HG03139 (cell line): ENCODE measurements at regions not wholly inside any gene's neighbourhood (a gene's known extent, or its start where the extent isn't known, plus 50 kb on each side); places are given as distances from the start of the nearest gene placed in this dataset.
"Not testable (repeated sequence)": the region's sequence is repeated elsewhere in the genome, so short reads cannot be mapped to it uniquely, and the experiment has no call there.

ENCODE experiments used
- ATAC-seq: cut with Tn5 transposase; IDR thresholded peaks from one replicate; pipeline ENCODE4 v1.9.1; 2021; ENCODE audit not compliant: unreplicated experiment

DNA sequence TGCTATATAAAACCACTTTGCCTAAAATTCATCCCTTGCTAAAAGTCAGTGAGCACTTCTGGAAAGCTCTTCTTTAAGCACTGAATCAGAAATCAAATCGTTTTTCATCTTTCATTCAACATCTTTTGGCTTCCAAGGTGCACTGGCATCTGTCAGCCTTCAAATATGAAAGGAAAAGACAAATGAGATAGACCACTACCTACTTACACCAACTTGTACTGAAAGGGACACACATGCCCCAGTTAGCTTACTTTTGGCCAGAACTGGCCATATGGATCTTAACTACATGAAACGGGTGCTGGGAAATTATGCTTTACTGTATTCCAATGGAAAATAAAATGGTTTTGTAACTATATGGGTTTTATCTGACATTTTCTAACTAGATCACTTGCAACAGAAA lies 332.0 kb upstream of the ARPP21 start:
- no peak for ATAC-seq

DNA sequence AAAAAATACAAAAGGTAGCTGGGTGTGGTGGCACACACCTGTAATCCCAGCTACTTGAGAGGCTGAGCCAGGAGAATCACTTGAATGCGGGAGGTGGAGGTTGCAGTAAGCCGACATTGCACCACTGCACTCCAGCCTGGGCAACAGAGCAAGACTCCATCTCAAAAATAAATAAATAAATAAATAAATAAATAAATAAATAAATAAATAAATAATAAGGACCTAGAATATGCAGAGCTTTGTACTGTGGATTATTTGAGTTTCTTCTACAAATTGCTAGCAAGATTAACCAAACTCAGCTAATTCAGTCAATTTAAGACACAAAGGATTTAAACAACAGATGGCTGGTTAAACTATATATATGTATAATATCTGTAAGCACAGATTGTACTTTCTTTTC lies 322.5 kb upstream of the ARPP21 start:
- not testable (repeated sequence) for ATAC-seq

DNA sequence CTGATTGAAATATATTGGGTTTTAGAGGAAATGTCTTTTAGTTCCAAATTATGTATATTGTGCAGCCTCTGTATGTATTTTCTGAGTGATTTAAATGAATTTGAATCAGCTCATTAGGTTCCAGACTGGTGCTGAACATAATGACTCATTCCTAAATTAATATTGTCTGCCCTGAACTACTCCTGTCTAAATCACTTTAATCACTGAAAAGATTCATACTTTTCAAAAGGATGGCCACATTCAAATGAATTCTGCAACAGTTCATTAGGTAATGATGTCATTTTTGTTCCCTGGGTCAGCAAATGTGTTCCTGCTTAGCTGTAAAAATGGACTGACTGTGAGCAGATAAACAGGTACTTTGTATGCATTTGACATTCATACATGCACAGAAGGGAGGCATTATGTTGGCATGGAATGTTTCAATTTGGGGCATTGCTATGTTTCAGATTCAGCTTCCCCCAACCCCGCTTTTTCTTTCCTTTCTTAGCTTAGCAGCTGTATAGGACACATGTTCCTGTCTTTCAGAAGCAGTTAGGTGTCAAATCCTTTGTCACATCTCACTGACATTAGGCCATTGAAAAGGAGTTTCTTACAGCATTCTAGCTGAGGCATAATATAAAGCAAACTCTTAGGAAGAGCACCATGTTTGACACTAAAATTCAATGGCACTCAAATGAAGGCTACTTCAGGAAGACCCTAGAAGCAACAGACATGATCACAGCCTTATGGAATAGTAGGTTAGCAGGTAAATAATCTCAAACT lies 318.5 kb upstream of the ARPP21 start:
- no peak for ATAC-seq

DNA sequence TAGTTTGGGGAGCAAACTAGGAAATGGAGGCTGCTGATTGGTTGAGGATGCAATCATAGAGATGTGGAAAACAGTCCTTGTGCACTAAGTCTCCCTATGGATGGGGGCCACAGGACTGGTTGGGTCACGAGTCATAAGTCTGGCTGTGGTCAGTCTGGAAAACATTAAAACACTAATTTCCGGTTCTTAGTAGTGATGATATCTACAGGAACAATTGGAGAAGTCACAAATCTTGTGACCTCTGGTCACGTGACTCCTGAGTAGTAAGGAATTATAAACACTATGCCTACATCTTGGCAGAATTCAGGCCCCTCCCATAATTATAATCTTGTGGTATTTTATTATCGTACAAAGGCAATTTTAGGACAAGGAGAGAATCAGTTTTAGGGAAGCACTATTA lies 317.3 kb upstream of the ARPP21 start:
- ATAC-seq = no peak

- no peak for ATAC-seq
These were observed 303.6 kb upstream of the ARPP21 start for GRCh38 chr3:35335703-35336102.

- no peak for ATAC-seq
These were observed 302.7 kb upstream of the ARPP21 start for GRCh38 chr3:35336601-35337000.

- no peak for ATAC-seq
These were observed 301.1 kb upstream of the ARPP21 start for GRCh38 chr3:35338186-35338585.

DNA sequence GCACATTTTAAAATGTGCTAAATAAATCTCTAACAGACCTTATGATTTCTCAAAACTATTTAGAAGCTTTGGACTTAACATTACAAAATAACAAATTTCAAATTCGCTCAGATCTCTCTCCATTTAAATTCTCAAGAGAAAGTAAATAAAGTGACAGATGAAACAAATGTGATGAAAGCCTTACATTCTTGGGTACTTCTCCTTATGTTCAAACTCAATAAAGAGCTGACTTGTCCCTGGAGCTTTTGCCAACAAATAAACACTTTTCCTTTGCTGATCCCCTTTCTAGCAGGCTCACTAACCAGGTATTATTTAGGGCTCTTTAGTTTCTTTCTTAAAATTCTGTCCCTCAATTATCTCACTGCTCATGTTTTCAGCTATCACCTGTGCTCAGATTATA lies 259.1 kb upstream of the ARPP21 start:
- no peak for ATAC-seq

DNA sequence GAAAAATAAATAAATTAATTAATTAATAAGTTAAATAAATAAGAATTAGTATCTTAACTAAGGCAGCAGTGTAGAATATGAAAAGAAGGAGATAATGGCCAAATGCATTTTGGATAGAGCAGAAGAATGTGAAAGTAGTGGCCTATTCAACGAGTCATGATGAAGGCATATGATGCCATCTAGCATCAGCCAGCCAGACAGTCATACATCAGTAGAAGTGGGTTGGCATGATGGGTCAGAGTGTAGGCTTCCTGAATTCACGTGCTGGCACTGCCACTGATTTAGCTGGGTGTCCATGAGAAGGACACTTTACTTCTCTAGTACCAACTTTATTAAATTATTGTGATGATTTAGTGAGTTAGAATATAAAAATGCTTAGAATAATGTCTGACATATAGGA lies 256.1 kb upstream of the ARPP21 start:
- no peak for ATAC-seq

DNA sequence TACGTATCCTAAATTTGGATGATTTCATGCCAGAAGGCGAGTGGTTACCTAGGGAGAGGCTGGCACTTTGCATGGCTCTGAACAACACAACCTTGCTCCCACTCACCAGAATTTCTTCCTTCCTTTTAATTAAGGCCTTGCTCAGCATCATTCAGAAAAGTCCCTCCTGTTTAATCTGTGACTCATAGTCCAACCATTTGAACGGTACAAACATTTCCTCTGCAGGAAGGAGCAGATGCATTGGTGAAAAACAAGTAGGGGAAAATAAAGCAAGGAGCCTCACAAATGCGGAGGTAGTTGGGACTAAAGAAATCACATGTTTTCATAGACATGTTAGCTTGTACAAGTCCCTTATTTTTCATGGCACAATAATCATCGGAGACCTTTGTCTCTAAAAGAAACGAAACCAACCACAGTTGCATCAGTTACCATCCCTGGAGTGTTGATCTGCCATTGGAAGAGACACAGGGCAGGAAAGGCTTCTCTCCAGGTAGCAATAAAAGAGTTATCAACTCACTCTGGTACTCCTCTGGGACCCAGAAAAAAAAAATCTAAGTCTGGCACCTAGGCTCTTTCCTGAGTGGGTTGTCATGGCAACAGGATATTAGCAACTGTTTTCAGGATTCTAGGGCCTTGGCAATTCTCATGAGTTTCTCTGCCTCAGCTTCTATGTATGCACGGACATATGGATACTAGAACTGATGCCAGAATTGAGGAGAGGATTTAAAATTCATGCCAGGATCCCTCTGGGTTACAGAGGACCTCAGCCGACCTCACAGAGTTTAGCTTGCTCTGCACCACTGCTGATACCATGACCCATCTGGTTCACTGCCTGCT lies 255.4 kb upstream of the ARPP21 start:
- no peak for ATAC-seq

- ATAC-seq = no peak
These were observed 254.1 kb upstream of the ARPP21 start for GRCh38 chr3:35385271-35385670.

GRCh38 chr3:35389907-35390306 lies 249.4 kb upstream of the ARPP21 start:
- ATAC-seq = no peak

- ATAC-seq = no peak
These were observed 247.1 kb upstream of the ARPP21 start for GRCh38 chr3:35392187-35392586.

DNA sequence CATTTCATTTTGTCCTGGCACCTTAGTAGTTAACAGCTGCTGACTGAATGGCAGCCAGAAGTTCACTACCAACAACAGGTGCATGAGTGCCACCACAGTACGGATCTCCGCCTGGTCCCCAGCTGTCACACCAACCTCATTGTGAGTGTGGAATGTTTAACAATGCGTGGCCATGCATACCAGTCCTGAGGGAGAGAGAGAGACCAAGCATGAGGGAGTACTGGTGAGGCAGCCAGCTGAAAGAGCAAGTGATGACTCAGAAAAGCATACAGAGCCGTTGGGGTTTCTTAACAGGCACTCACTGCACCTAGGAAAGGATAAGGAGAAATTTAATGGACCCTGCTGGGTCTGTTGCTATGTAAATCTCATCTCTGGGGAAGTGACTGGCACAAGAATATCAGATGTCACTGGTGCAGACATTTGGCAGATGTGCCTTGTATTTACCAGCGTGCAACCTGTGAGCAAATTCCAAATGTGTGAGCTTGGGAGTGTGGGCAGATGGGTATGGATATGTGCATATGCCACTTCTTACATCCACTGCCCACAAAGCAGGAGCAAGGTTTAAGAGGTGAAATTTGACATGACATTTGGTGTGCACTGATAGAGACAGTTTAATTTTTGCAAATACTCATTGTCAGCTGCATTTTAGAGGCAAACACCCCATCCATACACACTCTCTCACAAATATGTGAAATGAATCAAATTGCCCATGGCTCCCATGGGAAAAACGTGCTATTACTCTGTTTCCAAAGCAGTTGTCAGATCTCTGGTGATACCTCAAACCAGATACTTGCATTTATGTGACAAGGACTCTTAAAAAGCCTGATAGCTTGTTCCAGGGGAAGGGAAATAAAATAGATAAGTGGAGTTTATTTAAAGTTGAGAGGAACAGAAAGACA lies 245.2 kb upstream of the ARPP21 start:
- no peak for ATAC-seq

GRCh38 chr3:35394905-35395304 lies 244.4 kb upstream of the ARPP21 start:
- ATAC-seq = no peak

DNA sequence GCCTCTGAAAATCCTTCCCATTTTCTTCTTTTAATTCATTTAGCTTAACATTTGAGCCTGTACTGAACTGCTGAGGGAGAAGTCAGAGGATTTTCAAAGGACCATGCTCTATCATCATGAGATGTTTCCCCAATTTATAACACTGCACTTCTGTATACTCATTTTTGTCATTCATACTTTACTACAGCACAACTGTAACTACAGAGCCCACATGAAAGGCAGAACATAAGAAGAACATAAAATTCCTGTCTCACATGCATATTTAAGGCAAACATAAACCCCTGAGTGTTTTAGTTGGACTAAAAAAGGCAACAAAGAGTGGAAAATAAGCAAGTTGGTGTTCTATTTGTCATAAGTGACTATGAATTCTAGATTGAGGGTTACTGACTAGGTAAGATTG lies 237.7 kb upstream of the ARPP21 start:
- ATAC-seq = no peak

DNA sequence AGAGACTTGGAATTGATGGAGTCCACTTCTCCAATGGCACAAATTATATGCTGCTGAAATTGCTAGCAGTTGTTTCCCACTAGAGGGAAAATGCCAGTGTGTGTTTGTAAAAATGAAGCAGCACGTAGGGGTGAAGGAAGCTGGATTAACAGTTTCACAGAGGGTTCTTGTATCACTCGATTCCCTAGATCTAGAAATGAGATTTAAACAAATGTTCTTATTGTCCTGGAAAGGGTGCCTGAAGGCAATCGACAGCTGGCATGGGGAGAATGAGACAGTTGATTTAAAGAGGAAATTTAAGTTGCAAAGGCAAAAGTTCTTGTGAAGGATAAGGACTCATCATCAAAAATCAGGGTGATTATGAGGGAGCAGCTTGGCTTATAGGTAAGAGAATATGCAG lies 234.8 kb upstream of the ARPP21 start:
- no peak for ATAC-seq

DNA sequence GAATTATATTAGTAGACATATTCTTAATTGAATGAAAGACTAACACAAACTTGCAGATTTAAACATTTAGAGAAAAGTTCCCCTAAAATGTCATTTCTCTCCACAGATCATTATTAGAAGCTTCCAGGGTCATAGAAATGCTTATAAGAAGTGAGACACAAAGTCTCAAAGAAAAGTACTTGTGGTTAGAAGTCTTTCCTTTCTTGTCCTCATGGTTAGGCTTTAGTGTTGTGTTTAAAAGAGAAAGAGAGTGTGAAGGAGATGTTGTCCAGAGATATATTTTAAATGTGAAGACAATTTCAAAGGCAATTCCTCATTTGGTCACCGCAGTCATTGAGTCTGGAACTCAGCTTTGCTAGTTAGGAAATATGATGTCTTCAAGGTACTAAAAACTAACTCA lies 230.4 kb upstream of the ARPP21 start:
- no peak for ATAC-seq

DNA sequence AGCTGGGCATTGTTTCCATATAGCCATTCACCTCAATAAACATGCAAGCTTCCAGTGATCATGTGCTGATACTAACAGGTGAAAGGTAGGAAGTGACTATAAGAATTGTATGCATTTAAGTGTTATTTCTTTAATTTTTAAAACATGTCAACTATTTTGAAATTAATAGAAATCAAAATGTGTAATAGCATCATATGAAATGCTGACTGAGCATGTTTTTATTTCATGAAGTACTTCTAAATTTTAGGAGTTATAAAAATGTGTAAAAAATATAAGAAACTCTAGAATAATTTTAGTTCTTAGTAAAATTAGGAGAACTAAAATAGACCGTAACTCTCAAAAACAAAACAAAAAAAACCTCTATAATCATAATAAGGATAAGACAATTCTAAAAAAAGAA lies 229.3 kb upstream of the ARPP21 start:
- ATAC-seq = no peak

DNA sequence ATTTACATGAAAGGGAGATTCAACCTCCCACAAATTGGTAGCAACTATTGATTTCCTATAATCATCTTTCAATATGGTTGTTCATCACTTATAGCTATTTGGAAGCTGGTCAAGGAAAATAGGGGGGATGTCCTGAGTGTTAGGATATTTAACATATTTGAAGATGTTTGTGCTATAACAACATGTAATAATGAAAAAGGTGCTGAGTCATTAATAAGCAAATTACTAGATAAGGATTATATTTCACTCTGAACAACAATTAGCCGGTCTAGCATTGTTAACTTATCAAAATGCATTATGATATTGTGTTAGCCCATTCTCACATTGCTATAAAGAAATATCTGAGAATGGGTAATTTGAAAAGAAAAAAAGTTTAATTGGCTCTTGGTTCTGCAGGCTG lies 225.8 kb upstream of the ARPP21 start:
- ATAC-seq = no peak

- no peak for ATAC-seq
These were observed 222.2 kb upstream of the ARPP21 start for GRCh38 chr3:35417080-35417479.
